ENCODE measurements at regions not wholly inside any gene's neighbourhood (a gene's known extent, or its start where the extent isn't known, plus 50 kb on each side); places are given as distances from the start of the nearest gene placed in this dataset.

- Histone ChIP-seq H3K4me3 (no peak overlapping the region), H3K27me3 (no peaks in the 10 kb centered on the region), H3K36me3 (no peaks in the 10 kb centered on the region), H3K27ac (no peak overlapping the region), H3K4me1 (no peaks in the 10 kb centered on the region), H3K9me3 (peaks cover 0 to 46% (median 0%) of the 10 kb centered on the region in 11 donors)
- no peak for TF ChIP-seq CTCF (IDR thresholded peaks at IDR 0.05)
- ATAC-seq, result no peak
- 77 to 82% methylated on average over 6 of the region's 6 CpGs for WGBS, 2 donors
- DNase-seq, result no peak
- intact Hi-C loops (cut with DNase I), result no loop called here
Measured at GRCh38 chr19:27844261-27844660, 1368.7 kb downstream of the UQCRFS1 start.

- DNase-seq, result no peak
- intact Hi-C loops (cut with DNase I), result no loop called here
- ATAC-seq, result no peak
Measured at GRCh38 chr19:27843861-27844260, 1369.1 kb downstream of the UQCRFS1 start.

GRCh38 chr19:27833031-27833430 lies 1379.9 kb downstream of the UQCRFS1 start:
- ATAC-seq (no peak), DNase-seq (no peak)
- intact Hi-C loops (cut with DNase I), result no loop called here
- Histone ChIP-seq H3K27ac (no peak overlapping the region), H3K4me1 (no peaks in the 10 kb centered on the region), H3K27me3 (no peaks in the 10 kb centered on the region), H3K9me3 (no peaks in the 10 kb centered on the region), H3K36me3 (no peaks in the 10 kb centered on the region), H3K4me3 (no peak overlapping the region)
- TF ChIP-seq CTCF (IDR thresholded peaks at IDR 0.05), result no peak
- 0% methylated on average over 1 of the region's 1 CpG for WGBS, 2 donors

More at GRCh38 chr19:27843861-27844260, 1369.1 kb downstream of the UQCRFS1 start:
- no peak overlapping the region for H3K4me3 ChIP-seq
- H3K9me3 ChIP-seq, result peaks cover 0 to 44% (median 0%) of the 10 kb centered on the region in 11 donors
- no peak overlapping the region for H3K27ac ChIP-seq
- H3K4me1 ChIP-seq, result no peaks in the 10 kb centered on the region
- no peaks in the 10 kb centered on the region for H3K27me3 ChIP-seq
- TF ChIP-seq CTCF (IDR thresholded peaks at IDR 0.05), result no peak
- H3K36me3 ChIP-seq, result no peaks in the 10 kb centered on the region
- 89 to 90% methylated on average over 3 of the region's 3 CpGs for WGBS, 2 donors

GRCh38 chr19:27828829-27829228 lies 1384.1 kb downstream of the UQCRFS1 start:
- no peaks in the 10 kb centered on the region for H3K27me3 ChIP-seq
- DNase-seq, result no peak
- no peaks in the 10 kb centered on the region for H3K36me3 ChIP-seq
- H3K4me1 ChIP-seq, result no peaks in the 10 kb centered on the region
- no peak overlapping the region for H3K4me3 ChIP-seq
- no peak overlapping the region for H3K27ac ChIP-seq
- no peak for ATAC-seq
- intact Hi-C loops (cut with DNase I), result no loop called here
- TF ChIP-seq CTCF (IDR thresholded peaks at IDR 0.05), result no peak
- WGBS, 2 donors, result 84 to 86% methylated on average over 3 of the region's 3 CpGs
- H3K9me3 ChIP-seq, result no peaks in the 10 kb centered on the region

GRCh38 chr19:27824108-27824507 lies 1388.8 kb downstream of the UQCRFS1 start:
- H3K4me3 ChIP-seq, result no peak overlapping the region
- no peak overlapping the region for H3K27ac ChIP-seq
- TF ChIP-seq CTCF (IDR thresholded peaks at IDR 0.05), result no peak
- no peak for DNase-seq
- no peaks in the 10 kb centered on the region for H3K27me3 ChIP-seq
- H3K36me3 ChIP-seq, result no peaks in the 10 kb centered on the region
- no peak for ATAC-seq
- intact Hi-C loops (cut with DNase I), result no loop called here
- H3K4me1 ChIP-seq, result no peaks in the 10 kb centered on the region
- H3K9me3 ChIP-seq, result no peaks in the 10 kb centered on the region
- 73 to 75% methylated on average over 3 of the region's 3 CpGs for WGBS, 2 donors

Data from heart right ventricle (tissue), 16 donors.